ENCODE measurements at regions not wholly inside any gene's neighbourhood (a gene's known extent, or its start where the extent isn't known, plus 50 kb on each side); places are given as distances from the start of the nearest gene placed in this dataset.

- TF ChIP-seq, protein P1, sequence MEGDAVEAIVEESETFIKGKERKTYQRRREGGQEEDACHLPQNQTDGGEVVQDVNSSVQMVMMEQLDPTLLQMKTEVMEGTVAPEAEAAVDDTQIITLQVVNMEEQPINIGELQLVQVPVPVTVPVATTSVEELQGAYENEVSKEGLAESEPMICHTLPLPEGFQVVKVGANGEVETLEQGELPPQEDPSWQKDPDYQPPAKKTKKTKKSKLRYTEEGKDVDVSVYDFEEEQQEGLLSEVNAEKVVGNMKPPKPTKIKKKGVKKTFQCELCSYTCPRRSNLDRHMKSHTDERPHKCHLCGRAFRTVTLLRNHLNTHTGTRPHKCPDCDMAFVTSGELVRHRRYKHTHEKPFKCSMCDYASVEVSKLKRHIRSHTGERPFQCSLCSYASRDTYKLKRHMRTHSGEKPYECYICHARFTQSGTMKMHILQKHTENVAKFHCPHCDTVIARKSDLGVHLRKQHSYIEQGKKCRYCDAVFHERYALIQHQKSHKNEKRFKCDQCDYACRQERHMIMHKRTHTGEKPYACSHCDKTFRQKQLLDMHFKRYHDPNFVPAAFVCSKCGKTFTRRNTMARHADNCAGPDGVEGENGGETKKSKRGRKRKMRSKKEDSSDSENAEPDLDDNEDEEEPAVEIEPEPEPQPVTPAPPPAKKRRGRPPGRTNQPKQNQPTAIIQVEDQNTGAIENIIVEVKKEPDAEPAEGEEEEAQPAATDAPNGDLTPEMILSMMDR (IDR thresholded peaks at IDR 0.05 in 4 of 5, conservative IDR thresholded peaks at IDR 0.05 in 1 of 5), result no peak
- TF ChIP-seq POLR2A (IDR thresholded peaks at IDR 0.05), result no peak
Observed at GRCh38 chr21:36611379-36611778, 87.5 kb upstream of the SIM2 start.
